Hematopoietic multipotent progenitor cell treated with erythropoietin and hydrocortisone succinate and interleukin-3 and kit ligand, for 4 days (in vitro differentiated cells): ENCODE measurements at regions not wholly inside any gene's neighbourhood (a gene's known extent, or its start where the extent isn't known, plus 50 kb on each side); places are given as distances from the start of the nearest gene placed in this dataset.

Source experiments
- DNase-seq: peaks from one replicate; pipeline ENCODE4 v3.0.0-alpha.2; 2015

DNA sequence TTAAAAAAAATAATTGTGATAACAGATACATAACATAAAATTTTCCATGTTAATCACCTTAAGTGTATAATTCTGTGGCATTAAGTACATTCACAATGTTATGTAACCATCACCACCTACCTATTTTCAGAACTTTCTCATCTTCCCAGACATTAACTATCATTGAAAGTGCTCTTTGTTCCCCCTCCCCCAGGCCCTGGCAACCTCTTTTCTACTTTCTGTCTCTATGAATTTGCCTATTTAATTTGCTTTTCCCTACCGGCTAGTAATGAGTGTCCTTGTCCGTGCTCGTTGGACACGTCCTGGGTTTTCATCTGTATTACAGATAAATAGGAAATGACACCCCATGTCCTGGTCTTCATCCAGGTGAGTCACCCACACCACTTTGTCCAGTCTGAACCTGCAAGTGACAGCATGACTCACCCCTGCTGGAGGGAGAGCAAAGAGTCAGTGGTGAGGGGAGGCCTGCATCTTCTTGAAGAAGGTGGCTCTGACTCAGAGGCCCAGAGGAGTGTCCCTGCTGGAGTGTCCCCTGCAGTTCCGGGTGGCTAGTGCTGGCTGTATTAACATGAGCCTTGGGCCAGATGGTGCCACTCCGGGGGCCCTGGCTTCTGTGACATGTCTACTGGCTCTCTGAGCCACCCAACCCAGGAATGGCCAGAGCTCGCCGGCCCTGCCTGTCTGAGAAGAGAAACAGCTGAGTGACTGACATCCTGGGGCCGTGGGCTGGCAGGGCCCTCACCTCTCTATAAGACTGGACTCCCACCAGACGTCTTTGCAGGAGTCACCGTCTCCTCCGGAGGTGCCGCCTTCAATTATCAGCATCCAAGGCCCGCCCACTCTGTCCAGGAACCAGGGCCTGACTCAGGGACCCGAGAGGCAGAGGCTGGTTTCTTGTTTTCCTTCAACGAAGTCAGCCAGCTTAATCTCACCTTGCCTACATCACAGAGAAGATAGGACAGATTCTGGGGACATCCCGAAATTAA, 503.2 kb upstream of the MKI67 start:
- DNase-seq = no peak

DNA sequence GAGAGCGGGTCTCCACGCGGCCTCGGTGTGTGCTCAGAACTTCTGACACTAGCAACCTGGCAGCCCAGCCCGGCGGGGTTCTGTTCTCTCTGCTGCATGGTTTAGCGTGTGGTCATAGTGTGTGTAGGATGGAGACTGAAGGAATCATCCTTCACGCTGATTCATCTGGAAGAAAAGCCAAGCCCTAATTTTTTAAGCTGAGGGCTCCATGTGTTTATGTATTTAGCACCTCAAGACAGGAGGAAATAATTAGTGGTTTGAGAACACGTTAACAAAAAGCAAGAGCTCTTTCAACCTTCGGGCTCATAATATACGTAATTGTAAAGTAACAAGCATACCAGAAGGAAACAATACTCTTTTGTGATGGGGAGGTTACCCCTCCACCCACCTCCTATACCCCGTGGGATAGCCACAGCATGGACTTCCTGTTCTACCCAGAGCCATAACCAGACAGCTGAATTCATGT, 504.6 kb upstream of the MKI67 start:
- no peak for DNase-seq

DNA sequence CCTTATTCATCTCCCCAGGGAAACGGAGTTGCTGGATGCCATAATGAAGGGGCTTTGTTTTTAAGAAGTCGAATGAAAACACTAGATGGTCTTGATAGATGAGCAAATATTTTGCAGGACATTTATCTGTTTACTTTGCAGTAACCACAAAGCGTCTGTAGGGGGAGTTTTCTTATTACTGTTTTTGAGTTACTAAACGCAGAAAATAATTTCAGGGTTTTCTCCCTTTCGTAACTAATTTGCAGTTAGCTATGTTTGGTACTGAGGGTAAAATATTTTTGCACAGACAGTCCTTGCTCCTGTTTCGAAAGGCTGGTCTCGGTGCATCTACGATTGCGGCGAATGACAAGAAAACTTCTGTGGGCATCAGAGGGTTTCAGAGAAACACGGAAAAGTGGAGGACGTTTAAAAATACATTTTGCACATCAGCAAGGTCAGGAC, 505.6 kb upstream of the MKI67 start:
- DNase-seq = peak; percentile 52

DNA sequence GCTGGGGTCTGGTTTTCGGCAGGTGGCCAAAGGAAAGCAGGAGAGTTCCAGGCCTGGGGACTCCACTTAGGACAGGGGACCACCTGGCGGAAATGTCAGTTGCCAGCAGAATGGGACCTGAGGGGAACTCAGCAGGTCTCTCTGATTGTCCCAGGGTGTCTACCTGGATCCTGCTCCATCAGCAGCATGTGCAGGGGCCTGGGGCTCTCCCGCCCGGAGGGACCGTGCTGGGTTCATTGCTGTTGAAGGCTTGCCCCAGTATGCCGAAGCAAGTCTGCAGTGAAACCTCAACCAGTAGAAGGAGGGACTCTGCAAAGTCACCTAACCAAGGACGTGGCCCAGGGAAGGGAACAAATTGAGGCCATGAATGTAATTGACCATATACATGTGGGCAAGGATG, 506.5 kb upstream of the MKI67 start:
- DNase-seq = no peak

DNA sequence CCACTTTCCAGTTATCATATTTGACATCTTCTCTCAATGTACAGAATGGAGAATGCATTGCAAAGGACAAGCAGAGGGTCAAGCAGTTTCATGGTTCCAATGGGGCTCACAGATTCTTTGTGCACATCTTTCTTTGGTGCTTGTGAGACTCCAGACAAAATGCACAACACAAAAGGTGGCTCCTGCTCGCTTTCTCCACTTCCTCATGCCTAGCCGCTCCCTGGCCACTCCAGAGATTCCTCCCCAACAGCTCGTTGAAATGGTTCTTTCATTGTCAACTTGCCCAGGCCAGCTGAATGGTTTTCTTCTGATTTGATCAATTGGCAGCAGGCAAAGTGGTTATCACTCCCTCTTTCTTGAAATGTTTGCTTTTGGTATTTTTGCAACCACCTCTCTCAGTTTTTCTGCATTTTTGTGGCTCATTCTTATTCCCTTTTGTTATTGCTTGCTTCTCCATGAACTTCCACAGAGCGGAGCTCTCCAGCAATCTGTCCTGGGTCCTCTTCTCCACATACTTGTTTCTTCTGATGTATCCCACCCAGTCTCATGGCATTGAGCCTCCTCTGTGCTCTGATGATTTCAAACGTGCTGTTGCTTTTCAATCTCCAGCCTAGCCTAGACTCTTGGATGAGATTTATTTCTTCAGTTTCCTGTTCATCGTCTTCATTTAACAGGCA, 507.8 kb upstream of the MKI67 start:
- peak; percentile 3 for DNase-seq

DNA sequence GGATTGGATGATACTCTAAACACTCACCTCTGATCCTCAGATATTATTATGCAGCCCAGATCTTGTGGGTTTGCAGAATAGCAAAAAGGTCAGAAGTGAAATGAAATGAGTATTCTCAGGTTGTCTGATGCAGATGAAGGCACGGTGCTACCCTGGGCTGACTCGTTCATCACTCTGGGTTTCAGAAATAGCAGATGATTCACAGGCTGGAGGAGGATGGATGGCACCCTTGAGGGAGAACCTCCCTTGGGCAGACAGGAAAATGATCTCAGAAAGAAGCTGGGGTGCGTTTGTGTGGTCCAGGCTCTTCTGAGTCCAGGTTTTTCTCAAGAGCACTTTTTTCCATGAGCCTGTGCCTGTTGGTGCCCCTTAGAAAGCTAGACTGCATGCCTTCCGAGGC, 515.8 kb upstream of the MKI67 start:
- no peak for DNase-seq

DNA sequence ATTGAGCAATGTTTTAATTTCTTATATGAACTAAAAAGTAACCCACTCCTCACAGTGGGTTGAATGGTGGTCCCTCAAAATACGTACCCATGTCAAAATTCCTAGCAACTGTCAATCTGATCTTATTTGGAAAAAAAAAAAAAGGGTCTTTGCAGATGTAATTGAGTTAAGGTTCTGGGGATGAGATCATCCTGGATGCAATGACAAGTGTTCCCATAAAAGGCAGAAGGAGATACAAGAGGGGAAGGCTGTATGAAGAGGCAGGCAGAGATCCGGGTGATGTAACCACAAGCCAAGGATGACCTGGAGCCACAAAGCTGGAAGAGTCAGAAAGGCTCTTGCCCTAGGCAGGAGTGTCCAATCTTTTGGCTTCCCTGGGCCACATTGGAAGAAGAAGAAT, 516.3 kb upstream of the MKI67 start:
- no peak for DNase-seq

DNA sequence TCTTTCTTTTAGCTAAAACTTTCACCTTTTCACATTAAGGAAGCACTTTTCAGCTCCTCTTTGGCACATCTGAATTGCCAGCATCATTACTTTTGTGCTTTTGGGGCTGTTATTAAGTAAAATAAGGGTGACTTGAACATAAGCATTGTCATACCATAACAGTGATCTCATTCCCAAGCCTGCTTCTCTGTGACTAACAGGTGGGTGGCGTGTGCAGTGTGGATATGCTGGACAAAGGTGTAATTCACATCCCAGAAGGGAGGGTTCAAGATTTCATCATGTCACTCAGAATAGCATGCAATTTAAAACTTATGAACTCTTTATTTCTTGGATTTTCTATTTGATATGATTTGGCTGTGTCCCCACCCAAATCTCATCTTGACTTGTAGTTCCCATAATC, 517.4 kb upstream of the MKI67 start:
- no peak for DNase-seq

DNA sequence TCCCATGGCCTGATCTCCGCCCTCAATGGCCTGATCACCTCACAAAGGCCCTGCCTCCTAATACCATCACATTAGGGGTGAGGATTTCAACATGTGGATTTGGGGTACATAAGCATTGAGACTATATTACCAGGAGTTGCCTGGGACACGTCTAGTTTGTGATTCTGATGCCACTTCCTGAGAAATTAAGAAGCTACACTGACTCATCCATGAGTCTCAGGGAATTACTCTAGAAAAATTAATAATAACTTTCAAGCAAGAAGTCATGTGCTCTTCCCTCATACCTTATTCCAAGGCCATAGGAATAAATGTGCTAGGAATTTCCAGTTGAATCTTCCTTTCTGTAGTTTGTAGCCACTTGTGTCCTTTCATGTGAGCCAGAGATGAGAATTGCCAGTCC, 519.3 kb upstream of the MKI67 start:
- DNase-seq = no peak

DNA sequence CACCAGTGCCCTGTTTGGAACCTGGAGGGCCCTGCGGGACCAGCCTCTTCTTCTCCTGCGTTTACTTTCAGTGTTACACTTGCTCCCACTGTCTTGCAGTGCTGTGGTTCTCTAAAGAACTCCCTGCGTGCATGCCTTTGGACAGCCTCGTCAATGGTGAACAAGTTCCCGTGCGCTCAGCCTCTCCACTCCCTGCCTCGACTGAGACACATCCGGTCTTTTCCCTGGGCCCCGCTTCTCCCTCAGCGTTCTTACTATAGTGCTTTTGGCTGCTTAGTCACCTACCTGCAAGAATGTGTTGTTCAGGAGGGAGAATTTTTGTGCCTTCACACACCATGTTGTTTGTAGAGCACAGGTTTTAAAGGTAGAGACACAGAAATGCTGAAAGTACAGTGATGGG, 520.7 kb upstream of the MKI67 start:
- DNase-seq = no peak

DNA sequence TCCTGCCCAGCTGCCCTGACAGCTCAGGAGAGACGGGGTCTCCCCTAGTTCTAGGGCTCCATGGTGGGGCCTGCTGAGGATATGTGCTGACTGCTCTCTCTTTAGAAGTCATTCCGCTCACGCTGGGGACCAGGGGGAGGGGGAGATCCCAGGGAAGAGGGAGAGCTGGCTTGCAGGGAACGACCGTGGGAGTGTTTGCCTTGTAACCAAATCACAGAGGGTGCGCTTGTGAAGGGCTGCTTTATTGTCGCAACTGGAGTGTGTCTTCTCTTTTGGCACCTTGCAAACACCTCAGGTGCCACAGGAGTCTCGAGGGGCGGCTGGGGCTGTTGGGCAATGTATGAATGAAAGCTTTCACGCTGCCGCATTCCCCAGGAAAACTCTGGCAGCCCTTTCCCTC, 531.3 kb upstream of the MKI67 start:
- no peak for DNase-seq

DNA sequence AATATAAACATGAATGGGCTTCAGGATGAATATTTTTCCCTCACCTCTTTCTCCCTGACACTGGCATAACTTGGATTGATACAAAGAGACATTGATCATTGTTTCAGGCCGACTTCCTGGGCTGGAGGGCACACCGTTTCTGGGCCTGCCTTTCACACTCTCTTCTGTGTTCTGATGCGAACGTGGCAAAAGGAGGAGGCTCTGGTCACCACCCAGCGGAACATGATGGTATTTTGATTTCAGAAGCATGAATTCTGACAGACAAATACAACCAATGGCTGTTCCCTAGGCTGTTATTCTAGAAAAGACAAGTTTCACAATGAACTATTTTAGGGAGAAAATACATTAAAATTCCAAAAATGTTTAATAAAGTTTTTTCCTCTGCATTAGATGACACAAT, 534.5 kb upstream of the MKI67 start:
- DNase-seq = no peak

DNA sequence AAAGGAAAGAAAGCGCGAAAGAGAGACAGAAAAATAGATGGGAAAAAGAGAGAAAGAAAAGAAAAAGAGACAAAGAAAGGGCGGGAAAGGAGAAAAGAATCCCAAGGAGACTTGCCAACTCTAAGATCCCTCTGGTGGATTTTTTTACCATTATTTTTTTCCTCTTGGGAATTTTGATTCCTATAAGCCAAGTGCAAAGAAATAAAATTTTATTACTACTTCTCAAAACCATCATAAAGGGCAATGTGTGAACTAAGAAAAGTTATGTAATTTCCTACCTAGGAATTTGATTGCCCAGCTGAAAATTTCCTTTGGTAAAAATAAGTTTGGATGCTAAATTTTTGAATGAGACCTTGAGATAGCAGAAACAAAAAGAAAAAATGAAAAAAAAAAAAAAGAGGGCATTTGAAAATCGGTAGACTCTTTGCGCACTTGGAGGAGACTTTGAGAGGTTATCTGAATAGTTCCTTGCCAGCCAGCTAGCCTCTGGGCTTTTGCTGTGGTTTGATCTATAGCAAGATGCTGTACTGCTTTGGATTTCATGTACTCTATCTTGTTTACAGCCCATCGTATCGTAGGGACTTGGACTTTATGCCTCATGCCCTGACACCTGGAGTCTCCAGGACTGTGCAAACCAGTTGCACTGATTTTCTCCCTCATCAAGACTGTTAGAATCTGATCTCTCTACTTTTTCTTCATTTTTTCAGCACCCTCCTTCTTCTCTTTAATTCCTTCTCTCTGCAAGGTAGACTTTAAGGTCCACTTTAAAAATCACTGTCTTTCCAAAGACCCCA, 535.4 kb upstream of the MKI67 start:
- DNase-seq = no peak

DNA sequence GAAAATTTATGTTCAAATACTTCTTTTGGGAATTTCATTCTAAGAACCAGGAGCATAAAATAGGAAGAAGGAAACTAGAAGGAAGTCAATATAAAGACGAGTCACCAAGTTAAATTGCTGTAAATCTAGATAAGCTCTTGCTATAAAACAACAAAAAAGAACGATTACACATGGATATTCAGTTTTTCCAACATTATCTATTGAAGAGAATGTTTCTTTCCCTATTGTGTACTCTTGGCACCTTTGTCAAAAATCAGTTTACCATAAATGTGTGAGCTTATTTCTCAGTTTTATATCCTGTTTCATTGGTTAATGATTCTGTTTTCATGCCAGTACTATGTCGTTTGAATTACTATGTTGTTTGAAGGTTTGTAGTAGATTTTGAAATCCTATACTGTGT, 536.3 kb upstream of the MKI67 start:
- no peak for DNase-seq

DNA sequence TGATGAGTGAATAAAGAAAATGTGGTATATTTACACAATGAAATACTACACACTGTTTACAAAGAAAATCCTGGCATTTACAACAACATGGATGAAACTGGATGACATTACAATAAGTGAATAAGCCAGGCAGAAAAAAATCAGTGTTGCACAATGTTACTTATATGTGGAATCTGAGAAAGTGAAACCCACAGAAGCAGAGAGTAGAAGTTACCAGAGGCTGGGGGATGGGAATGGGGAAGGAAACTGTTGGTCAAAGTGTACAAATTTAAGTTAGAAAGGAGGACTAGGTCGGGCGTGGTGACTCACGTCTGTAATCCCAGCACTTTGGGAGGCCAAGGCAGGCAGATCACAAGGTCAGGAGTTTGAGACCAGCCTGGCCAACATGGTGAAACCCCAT, 538.5 kb upstream of the MKI67 start:
- DNase-seq = peak; percentile 5

DNA sequence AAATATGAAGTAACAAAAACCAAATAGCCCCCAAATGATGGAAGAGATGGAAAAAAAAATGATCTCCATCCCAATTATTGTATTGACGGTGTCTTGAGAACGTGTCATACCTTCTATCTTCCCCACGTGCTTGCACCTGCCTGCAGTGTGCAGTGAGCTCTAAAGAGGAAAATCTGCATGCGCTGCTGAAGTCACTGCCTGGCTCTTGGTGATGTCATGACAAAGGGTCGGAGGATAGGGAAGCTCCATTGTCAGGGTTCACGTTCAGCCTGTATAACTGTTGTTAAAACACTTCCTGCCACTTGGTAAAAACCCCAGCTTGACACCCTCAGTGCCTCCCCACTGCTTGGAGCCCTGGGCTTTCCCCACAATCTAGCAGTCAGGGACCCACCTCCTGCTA, 549.2 kb upstream of the MKI67 start:
- no peak for DNase-seq

DNA sequence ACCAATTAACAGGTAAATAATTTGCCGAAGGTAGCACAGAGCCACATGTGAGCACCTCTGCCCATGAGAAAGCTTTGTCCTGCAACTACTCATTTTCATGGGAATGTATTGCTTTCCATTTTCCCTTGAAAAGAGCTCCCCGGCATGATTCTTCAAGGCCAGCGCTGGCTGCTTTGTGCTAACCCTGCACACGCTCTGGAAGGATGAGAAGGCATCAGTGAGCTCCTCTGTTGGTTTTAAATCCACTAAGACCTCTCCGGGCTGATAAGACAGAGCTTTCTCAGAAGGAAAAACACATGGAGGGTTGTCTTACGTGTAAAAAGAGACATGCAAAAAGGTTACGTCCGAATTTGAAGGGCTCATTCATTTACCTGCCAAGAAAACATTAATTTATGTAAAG, 553.9 kb upstream of the MKI67 start:
- DNase-seq = no peak

DNA sequence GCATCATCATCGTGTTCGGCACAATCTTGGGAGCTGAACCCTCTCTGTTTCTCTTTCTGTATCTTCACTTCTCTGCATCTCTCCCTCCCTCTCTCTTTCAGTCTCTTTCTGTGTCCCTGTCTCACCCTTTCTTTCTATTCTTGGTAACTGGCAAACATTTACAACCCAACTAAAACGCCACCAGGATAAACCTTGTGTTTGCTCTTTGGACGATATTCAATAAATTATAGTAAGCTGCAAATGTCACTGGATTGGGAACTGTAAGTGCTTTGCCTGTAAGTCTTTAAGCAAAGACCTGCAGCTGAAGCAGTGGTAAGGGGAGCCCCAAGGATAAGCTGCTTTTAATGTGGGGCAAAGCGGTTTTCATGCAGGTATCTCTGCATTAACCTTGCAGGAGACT, 558.0 kb upstream of the MKI67 start:
- no peak for DNase-seq

DNA sequence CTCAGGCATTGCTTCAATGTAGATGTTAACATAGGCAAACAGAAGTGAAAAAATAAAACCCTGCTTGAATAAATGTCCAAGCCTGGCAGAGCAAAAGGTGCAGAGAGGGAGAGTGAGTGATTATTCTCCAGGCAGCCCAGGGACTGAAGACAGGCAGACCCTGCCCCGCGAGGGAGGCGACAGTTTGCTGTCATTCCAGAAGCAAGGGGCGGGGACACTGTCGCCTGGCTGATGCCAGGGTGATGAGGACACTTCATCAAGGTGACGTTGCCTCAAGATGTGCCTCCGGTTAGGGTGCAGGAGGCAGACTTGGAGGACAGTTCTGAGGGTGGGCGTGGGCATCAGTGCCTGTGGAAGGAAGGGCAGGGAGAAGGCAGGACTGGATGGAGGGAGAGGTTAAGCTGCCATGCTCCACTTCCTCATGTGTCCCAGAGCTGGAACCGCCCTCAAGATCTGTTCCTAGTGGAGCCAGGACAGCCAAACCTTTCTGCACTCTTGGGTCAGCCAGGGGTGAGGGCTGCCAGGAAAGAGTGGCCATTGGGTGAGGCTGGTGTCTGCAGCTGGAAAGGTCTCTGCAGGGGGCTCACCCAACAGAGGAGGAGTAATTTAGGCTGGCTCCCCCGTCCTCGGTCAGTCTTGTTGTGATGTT, 560.5 kb upstream of the MKI67 start:
- DNase-seq = no peak

DNA sequence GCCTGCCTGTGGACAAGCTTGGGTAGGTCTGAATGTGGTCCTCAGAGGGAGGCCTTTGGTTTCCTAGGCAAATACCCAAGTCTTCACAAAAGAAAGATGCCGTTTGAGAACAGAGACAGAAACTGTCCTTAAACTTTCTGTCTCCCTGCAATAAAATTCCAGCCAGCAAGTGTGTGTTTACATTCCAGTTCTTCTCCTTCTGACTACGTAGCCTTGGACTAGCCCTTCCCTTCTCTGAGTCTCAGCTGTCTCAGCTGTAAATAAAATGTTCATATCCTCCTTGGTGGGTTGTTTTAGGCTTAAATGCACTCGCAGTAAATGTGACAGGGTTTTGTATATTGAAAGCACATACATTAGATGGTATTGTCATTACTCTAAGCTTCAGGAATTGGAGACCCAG, 561.2 kb upstream of the MKI67 start:
- DNase-seq = no peak

DNA sequence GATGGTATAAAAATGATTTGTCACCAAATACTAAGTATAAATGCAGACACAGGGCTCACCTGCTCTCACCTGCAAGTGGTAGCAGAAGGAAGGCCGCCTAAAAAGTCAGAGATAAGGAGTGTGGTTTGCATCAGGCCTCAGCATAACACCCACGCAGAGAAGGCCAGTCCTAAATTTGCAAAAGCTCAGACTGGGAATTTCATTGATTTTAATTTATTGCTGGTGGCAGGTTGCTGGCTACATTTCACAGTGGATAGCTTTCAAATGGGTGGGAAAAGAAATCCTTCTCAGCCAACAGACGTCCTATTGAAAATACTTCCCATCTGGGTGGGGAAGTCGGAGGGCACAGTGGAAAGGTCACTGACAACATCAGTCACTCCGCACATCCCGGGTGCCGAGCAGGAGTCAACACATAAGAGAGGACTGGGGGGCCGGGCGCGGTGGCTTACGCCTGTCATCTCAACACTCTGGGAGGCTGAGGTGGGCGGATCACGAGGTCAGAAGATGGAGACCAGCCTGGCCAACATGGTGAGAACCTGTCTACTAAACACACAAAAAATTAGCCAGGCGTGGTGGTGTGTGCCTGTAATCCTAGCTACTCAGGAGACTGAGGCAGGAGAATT, 561.8 kb upstream of the MKI67 start:
- DNase-seq = no peak

DNA sequence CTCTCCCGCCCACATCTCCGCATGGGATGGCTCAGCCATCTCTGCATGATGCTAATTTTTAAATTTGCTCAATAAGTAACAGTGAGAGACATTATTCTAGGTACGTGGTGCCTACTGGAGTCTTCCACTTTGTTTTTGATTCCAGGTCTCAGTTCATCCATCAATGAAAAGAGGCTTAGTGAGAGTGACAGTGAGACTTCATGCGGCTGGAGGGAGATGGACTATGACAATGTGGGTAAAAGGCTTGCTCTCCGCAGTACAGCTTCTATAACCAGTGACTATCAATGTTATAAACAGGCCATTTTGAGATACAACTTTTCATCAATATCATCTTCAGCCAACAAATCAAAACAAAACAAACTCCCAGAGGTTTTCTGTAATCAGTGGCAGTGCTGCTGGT, 563.4 kb upstream of the MKI67 start:
- no peak for DNase-seq
